Caco-2 (cell line): ENCODE measurements at regions not wholly inside any gene's neighbourhood (a gene's known extent, or its start where the extent isn't known, plus 50 kb on each side); places are given as distances from the start of the nearest gene placed in this dataset.

ENCODE experiments used
- BruUV-seq: library from RNA; stranded (reverse); fragments of 400-500 nt; replicated peaks from 2 replicates; lab custom pipeline; 2021; lab: Mats Ljungman, UMichigan
- CTCF ChIA-PET: fragments of 300-600 bp; sonication (Branson Sonifier 250); formaldehyde crosslinking; loops from one replicate; lab custom pipeline; 2022; ENCODE audit warnings: antibody characterized with exemption; lab: Charles Lee
- POLR2A ChIA-PET: fragments of 300-600 bp; sonication (Branson Sonifier 250); formaldehyde crosslinking; loops from one replicate; lab custom pipeline; 2022; ENCODE audit warnings: antibody characterized with exemption; lab: Charles Lee
- DNase-seq, 2 experiments: peaks; one replicate each; pipeline versions ENCODE4 v3.0.0 to v3.0.0-alpha.2; 2020 to 2022
- H3K27me3 ChIP-seq: replicated peaks from 2 replicates; pipeline ENCODE4 v1.6.0; 2011; ENCODE audit warnings: low read length; ENCODE audit not compliant: control insufficient read depth, insufficient read depth
- H3K36me3 ChIP-seq: 2 replicates; pipeline ENCODE4 v1.5.1; 2011; ENCODE audit warnings: low read length; ENCODE audit not compliant: control insufficient read depth, insufficient read depth
- H3K4me1 ChIP-seq: fragments of 250-450 bp; sonication (Bioruptor Pico); 2 replicates; pipeline ENCODE4 v1.5.1; 2020; ENCODE audit warnings: mild to moderate bottlenecking
- H3K4me3 ChIP-seq: 2 replicates; pipeline ENCODE4 v1.5.1; 2011; ENCODE audit warnings: low read depth, mild to moderate bottlenecking, control low read depth, low read length
- H3K9me3 ChIP-seq: fragments of 250-450 bp; sonication (Bioruptor Pico); 2 replicates; pipeline ENCODE4 v1.5.1; 2020; ENCODE audit warnings: mild to moderate bottlenecking, moderate library complexity
- H3K27ac Mint-ChIP-seq: one replicate; pipeline ENCODE4 v1.8.0; 2022; ENCODE audit warnings: mixed read lengths; ENCODE audit not compliant: unreplicated experiment
- H3K27me3 Mint-ChIP-seq: one replicate; pipeline ENCODE4 v1.8.0; 2022; ENCODE audit warnings: mixed read lengths; ENCODE audit not compliant: insufficient read depth, unreplicated experiment
- H3K36me3 Mint-ChIP-seq: one replicate; pipeline ENCODE4 v1.8.0; 2022; ENCODE audit warnings: mild to moderate bottlenecking, mixed read lengths; ENCODE audit not compliant: insufficient read depth, unreplicated experiment
- H3K4me1 Mint-ChIP-seq: one replicate; pipeline ENCODE4 v1.8.0; 2022; ENCODE audit warnings: low read depth, mixed read lengths; ENCODE audit not compliant: unreplicated experiment
- H3K4me3 Mint-ChIP-seq: one replicate; pipeline ENCODE4 v1.8.0; 2022; ENCODE audit warnings: mild to moderate bottlenecking, moderate library complexity, mixed read lengths; ENCODE audit not compliant: unreplicated experiment
- H3K9me3 Mint-ChIP-seq: one replicate; pipeline ENCODE4 v1.8.0; 2022; ENCODE audit warnings: mixed read lengths; ENCODE audit not compliant: unreplicated experiment
- intact Hi-C: fragments of 100-400 bp; cut with micrococcal nuclease; formaldehyde crosslinking; loops from one replicate; pipeline ENCODE4 v1.10.0; 2022; ENCODE audit not compliant: unreplicated experiment
- TF ChIP-seq, protein P1 (sequence below), 2 experiments: fragments of 200-600 bp in 1 of 2; IDR thresholded peaks; 1 replicate in 1 of 2; 2 replicates in 1 of 2; pipeline versions ENCODE4 v1.5.1 to v1.8.0; 2011 to 2022; ENCODE audit warnings: antibody characterized with exemption in 1 of 2, control low read depth in 1 of 2, inconsistent platforms in 1 of 2, low read depth in 1 of 2, low read length in 1 of 2, mild to moderate bottlenecking in 1 of 2, moderate library complexity in 1 of 2; ENCODE audit not compliant: insufficient read depth in 1 of 2, severe bottlenecking in 1 of 2, unreplicated experiment in 1 of 2

DNA sequence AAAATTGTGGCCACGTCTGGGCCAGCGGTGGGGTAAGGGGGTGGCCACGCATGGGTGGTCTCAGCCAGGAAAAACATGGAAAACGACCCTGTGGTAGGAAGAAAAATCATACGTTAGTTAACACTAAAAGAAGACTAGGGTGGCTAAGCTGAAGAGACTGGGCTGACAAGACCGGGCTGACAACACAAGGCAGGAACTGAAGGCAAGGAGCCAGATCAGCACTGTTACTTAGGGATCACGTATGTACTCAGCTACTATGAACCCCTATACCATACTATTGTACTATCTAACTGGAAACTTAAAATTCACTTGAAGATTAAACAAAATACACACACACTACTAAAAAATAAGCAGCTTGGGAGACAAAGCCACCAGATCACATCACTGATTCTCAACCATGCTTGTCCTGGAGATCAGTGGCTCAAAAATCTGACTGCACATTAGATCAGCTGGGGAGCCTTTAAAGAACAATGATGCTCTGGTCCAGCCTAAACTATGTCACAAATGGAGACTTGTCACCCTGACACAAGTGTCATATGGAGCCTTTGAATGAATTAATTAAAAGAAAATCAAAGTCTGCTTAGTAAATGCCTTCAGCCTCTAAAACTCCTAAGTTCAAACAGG, 442.2 kb downstream of the SHQ1 start:
- no peak overlapping the region for H3K27ac Mint-ChIP-seq
- H3K36me3 ChIP-seq = no peaks in the 10 kb centered on the region
- intact Hi-C loops = no loop called here
- H3K4me3 ChIP-seq = no peak overlapping the region
- peaks cover 11% of the 10 kb centered on the region for H3K4me1 Mint-ChIP-seq
- no peaks in the 10 kb centered on the region for H3K36me3 Mint-ChIP-seq
- TF ChIP-seq, protein P1, sequence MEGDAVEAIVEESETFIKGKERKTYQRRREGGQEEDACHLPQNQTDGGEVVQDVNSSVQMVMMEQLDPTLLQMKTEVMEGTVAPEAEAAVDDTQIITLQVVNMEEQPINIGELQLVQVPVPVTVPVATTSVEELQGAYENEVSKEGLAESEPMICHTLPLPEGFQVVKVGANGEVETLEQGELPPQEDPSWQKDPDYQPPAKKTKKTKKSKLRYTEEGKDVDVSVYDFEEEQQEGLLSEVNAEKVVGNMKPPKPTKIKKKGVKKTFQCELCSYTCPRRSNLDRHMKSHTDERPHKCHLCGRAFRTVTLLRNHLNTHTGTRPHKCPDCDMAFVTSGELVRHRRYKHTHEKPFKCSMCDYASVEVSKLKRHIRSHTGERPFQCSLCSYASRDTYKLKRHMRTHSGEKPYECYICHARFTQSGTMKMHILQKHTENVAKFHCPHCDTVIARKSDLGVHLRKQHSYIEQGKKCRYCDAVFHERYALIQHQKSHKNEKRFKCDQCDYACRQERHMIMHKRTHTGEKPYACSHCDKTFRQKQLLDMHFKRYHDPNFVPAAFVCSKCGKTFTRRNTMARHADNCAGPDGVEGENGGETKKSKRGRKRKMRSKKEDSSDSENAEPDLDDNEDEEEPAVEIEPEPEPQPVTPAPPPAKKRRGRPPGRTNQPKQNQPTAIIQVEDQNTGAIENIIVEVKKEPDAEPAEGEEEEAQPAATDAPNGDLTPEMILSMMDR (IDR thresholded peaks at IDR 0.05; ENCODE audit: insufficient read depth in 1 of 2, low read depth in 1 of 2, low read length in 1 of 2, severe bottlenecking in 1 of 2, unreplicated experiment in 1 of 2) = no peak
- ChIA-PET POLR2A (no interaction called here), CTCF (no interaction called here)
- BruUV-seq = no TSS peak
- H3K27me3 ChIP-seq = no peaks in the 10 kb centered on the region
- H3K9me3 ChIP-seq = no peaks in the 10 kb centered on the region
- H3K27me3 Mint-ChIP-seq = no peaks in the 10 kb centered on the region
- no peak for DNase-seq
- H3K9me3 Mint-ChIP-seq = no peaks in the 10 kb centered on the region
- H3K4me1 ChIP-seq = peaks cover 36% of the 10 kb centered on the region
- H3K4me3 Mint-ChIP-seq = no peak overlapping the region

DNA sequence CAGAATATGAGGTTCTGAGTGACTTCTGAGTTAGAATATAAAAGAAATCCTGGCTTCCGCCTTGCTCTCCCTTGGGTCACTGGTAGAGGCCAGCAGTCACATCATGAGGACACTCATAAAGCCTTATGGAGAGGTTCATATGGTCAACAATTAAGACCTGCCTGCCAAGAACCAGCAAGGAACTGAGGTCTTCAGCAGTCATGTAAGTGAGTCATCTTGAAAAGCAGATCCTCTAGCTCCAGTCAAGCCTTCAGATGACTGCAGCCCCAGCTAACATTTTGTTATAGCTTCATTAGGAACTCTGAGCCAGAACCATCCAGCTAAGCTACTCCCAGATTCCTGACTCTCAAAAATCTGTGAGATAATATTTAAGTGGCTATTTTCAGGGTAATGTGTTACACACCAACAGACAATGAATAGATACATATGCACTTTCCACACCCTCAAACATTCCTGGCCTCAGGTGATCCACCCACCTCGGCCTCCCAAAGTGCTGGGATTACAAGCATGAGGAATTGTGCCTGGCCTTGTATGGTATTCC, 447.2 kb downstream of the SHQ1 start:
- Histone ChIP-seq H3K27me3 (no peaks in the 10 kb centered on the region), H3K36me3 (no peaks in the 10 kb centered on the region), H3K9me3 (no peaks in the 10 kb centered on the region), H3K4me1 (peaks cover 18% of the 10 kb centered on the region), H3K4me3 (no peak overlapping the region)
- intact Hi-C loops = no loop called here
- peaks cover 17% of the 10 kb centered on the region for H3K4me1 Mint-ChIP-seq
- no peak for DNase-seq
- CTCF ChIA-PET = no interaction called here
- no peak overlapping the region for H3K4me3 Mint-ChIP-seq
- no peak overlapping the region for H3K27ac Mint-ChIP-seq
- no peaks in the 10 kb centered on the region for H3K36me3 Mint-ChIP-seq
- no peaks in the 10 kb centered on the region for H3K27me3 Mint-ChIP-seq
- TF ChIP-seq, protein P1 (IDR thresholded peaks at IDR 0.05; ENCODE audit: insufficient read depth in 1 of 2, low read depth in 1 of 2, low read length in 1 of 2, severe bottlenecking in 1 of 2, unreplicated experiment in 1 of 2) = no peak
- no TSS peak for BruUV-seq
- no peaks in the 10 kb centered on the region for H3K9me3 Mint-ChIP-seq
- POLR2A ChIA-PET = no interaction called here

DNA sequence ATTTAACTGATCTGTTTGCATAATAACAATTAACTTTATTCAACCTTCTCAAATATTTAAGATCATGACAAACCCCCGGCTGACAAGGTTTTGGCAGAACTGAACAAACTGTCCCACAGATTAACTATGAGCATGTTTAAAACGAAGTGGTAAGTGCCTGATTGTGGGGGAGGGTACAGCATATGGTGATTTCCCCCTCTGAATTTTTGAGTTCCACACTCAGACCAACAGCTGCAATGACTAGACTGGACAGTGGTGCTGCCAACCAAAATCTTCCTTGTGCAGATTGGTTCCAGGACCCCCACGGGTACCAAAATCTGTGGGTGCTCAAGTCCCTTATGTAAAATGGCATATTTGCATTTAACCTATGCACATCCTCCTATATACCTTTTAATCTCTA, 449.5 kb downstream of the SHQ1 start:
- Mint-ChIP-seq H3K4me3 (no peak overlapping the region), H3K9me3 (no peaks in the 10 kb centered on the region), H3K4me1 (peaks cover 6% of the 10 kb centered on the region), H3K27ac (no peak overlapping the region), H3K36me3 (no peaks in the 10 kb centered on the region), H3K27me3 (no peaks in the 10 kb centered on the region)
- no TSS peak for BruUV-seq
- H3K36me3 ChIP-seq = no peaks in the 10 kb centered on the region
- no peaks in the 10 kb centered on the region for H3K9me3 ChIP-seq
- intact Hi-C loops = no loop called here
- H3K4me3 ChIP-seq = no peak overlapping the region
- ChIA-PET CTCF (no interaction called here), POLR2A (no interaction called here)
- TF ChIP-seq, protein P1 (IDR thresholded peaks at IDR 0.05; ENCODE audit: insufficient read depth in 1 of 2, low read depth in 1 of 2, low read length in 1 of 2, severe bottlenecking in 1 of 2, unreplicated experiment in 1 of 2) = no peak
- H3K27me3 ChIP-seq = no peaks in the 10 kb centered on the region
- H3K4me1 ChIP-seq = peaks cover 19% of the 10 kb centered on the region
- no peak for DNase-seq
